ENCODE measurements at regions not wholly inside any gene's neighbourhood (a gene's known extent, or its start where the extent isn't known, plus 50 kb on each side); places are given as distances from the start of the nearest gene placed in this dataset.

- Mint-ChIP-seq H3K36me3 (no peaks in the 10 kb centered on the region), H3K27me3 (ENCODE audit: insufficient read depth, low read depth) (no peaks in the 10 kb centered on the region), H3K4me3 (no peak overlapping the region), H3K4me1 (no peaks in the 10 kb centered on the region), H3K27ac (no peak overlapping the region), H3K9me3 (no peaks in the 10 kb centered on the region)
- H3K27me3 ChIP-seq = no peaks in the 10 kb centered on the region
- no peaks in the 10 kb centered on the region for H3K9me3 ChIP-seq (ENCODE audit: low read depth)
- no peak overlapping the region for H3K4me3 ChIP-seq
- H4K20me1 ChIP-seq (ENCODE audit: low read depth) = no peaks in the 10 kb centered on the region
- no peak overlapping the region for H3K4me2 ChIP-seq
- H3K27ac ChIP-seq = no peak overlapping the region
- DNase-seq (ENCODE audit: low spot score) = no peak
- H2AFZ ChIP-seq (replicated peaks) = no peak overlapping the region
- no peaks in the 10 kb centered on the region for H3K79me2 ChIP-seq (ENCODE audit: low read depth)
- no peaks in the 10 kb centered on the region for H3K36me3 ChIP-seq
- no peaks in the 10 kb centered on the region for H3F3A ChIP-seq (ENCODE audit: low read depth)
- H3K4me1 ChIP-seq = no peaks in the 10 kb centered on the region
- TF ChIP-seq EZH2 (IDR thresholded peaks at IDR 0.05) (no peak), EZH2phosphoT487 (IDR thresholded peaks at IDR 0.05) (no peak)
- TF ChIP-seq, protein P1, sequence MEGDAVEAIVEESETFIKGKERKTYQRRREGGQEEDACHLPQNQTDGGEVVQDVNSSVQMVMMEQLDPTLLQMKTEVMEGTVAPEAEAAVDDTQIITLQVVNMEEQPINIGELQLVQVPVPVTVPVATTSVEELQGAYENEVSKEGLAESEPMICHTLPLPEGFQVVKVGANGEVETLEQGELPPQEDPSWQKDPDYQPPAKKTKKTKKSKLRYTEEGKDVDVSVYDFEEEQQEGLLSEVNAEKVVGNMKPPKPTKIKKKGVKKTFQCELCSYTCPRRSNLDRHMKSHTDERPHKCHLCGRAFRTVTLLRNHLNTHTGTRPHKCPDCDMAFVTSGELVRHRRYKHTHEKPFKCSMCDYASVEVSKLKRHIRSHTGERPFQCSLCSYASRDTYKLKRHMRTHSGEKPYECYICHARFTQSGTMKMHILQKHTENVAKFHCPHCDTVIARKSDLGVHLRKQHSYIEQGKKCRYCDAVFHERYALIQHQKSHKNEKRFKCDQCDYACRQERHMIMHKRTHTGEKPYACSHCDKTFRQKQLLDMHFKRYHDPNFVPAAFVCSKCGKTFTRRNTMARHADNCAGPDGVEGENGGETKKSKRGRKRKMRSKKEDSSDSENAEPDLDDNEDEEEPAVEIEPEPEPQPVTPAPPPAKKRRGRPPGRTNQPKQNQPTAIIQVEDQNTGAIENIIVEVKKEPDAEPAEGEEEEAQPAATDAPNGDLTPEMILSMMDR (IDR thresholded peaks at IDR 0.05) = no peak
- H3K9ac ChIP-seq = no peak overlapping the region
Measured at GRCh38 chr11:23668324-23668723, 808.0 kb upstream of the CCDC179 start.

DNA sequence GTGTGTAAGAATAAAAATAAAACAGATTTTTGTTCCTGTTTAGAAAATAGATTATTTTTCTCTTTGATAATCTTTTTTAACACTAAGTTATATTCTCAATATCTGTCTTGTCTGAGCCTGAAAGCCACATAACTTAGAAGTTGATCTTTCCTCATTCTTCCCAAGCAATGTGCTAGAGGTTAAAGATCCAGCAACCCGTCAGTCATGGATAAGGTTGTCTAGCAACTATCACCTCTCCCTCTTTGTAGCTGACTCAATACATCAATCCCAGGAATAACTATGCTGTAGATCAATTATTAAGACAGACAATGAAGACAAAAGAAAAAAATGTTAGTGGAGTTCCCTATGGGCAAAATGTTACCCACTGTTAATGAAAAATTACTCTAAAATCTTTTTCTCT, 813.1 kb upstream of the CCDC179 start:
- Histone ChIP-seq H3K4me3 (no peak overlapping the region), H4K20me1 (ENCODE audit: low read depth) (no peaks in the 10 kb centered on the region), H2AFZ (replicated peaks) (no peak overlapping the region), H3K27ac (no peak overlapping the region), H3K36me3 (no peaks in the 10 kb centered on the region), H3F3A (ENCODE audit: low read depth) (no peaks in the 10 kb centered on the region), H3K4me2 (no peak overlapping the region), H3K4me1 (peaks cover 6% of the 10 kb centered on the region), H3K9me3 (ENCODE audit: low read depth) (no peaks in the 10 kb centered on the region), H3K9ac (no peak overlapping the region), H3K27me3 (no peaks in the 10 kb centered on the region), H3K79me2 (ENCODE audit: low read depth) (no peaks in the 10 kb centered on the region)
- Mint-ChIP-seq H3K9me3 (no peaks in the 10 kb centered on the region), H3K36me3 (no peaks in the 10 kb centered on the region), H3K4me1 (no peaks in the 10 kb centered on the region), H3K27me3 (ENCODE audit: insufficient read depth, low read depth) (no peaks in the 10 kb centered on the region), H3K4me3 (no peak overlapping the region), H3K27ac (no peak overlapping the region)
- no peak for DNase-seq (ENCODE audit: low spot score)
- no peak for TF ChIP-seq EZH2 (IDR thresholded peaks at IDR 0.05)
- TF ChIP-seq, protein P1 (IDR thresholded peaks at IDR 0.05) = no peak
- no peak for TF ChIP-seq EZH2phosphoT487 (IDR thresholded peaks at IDR 0.05)

GRCh38 chr11:23674866-23675265, 814.6 kb upstream of the CCDC179 start:
- Histone ChIP-seq H3K27me3 (no peaks in the 10 kb centered on the region), H3K79me2 (ENCODE audit: low read depth) (no peaks in the 10 kb centered on the region), H3K27ac (no peak overlapping the region), H3K4me1 (peaks cover 6% of the 10 kb centered on the region), H3K9ac (no peak overlapping the region), H3K4me2 (no peak overlapping the region), H2AFZ (replicated peaks) (no peak overlapping the region), H3K36me3 (no peaks in the 10 kb centered on the region), H3K4me3 (no peak overlapping the region), H3F3A (ENCODE audit: low read depth) (no peaks in the 10 kb centered on the region), H3K9me3 (ENCODE audit: low read depth) (no peaks in the 10 kb centered on the region), H4K20me1 (ENCODE audit: low read depth) (no peaks in the 10 kb centered on the region)
- Mint-ChIP-seq H3K9me3 (no peaks in the 10 kb centered on the region), H3K4me1 (no peaks in the 10 kb centered on the region), H3K36me3 (no peaks in the 10 kb centered on the region), H3K4me3 (no peak overlapping the region), H3K27me3 (ENCODE audit: insufficient read depth, low read depth) (no peaks in the 10 kb centered on the region), H3K27ac (no peak overlapping the region)
- DNase-seq (ENCODE audit: low spot score) = no peak
- TF ChIP-seq EZH2 (IDR thresholded peaks at IDR 0.05) = no peak
- TF ChIP-seq EZH2phosphoT487 (IDR thresholded peaks at IDR 0.05) = no peak
- TF ChIP-seq, protein P1 (IDR thresholded peaks at IDR 0.05) = no peak

Data from neural progenitor cell (in vitro differentiated cells).